Glutamatergic neuron (in vitro differentiated cells): ENCODE measurements at regions not wholly inside any gene's neighbourhood (a gene's known extent, or its start where the extent isn't known, plus 50 kb on each side); places are given as distances from the start of the nearest gene placed in this dataset.

Experiments
- DNase-seq: peaks from one replicate; pipeline ENCODE4 v3.0.0; 2022
- H3K27ac Mint-ChIP-seq: one replicate; pipeline ENCODE4 v1.8.0; 2020; ENCODE audit warnings: mild to moderate bottlenecking, mixed read lengths, inconsistent platforms; ENCODE audit not compliant: unreplicated experiment
- H3K27me3 Mint-ChIP-seq: one replicate; pipeline ENCODE4 v1.8.0; 2020; ENCODE audit warnings: mild to moderate bottlenecking, moderate library complexity, mixed read lengths, inconsistent platforms; ENCODE audit not compliant: unreplicated experiment
- H3K36me3 Mint-ChIP-seq: one replicate; pipeline ENCODE4 v1.8.0; 2020; ENCODE audit warnings: mild to moderate bottlenecking, mixed read lengths, inconsistent platforms; ENCODE audit not compliant: unreplicated experiment
- H3K4me1 Mint-ChIP-seq: one replicate; pipeline ENCODE4 v1.8.0; 2020; ENCODE audit warnings: mild to moderate bottlenecking, low read depth, mixed read lengths, inconsistent platforms; ENCODE audit not compliant: unreplicated experiment
- H3K4me3 Mint-ChIP-seq: one replicate; pipeline ENCODE4 v1.8.0; 2020; ENCODE audit warnings: mild to moderate bottlenecking, mixed read lengths, inconsistent platforms; ENCODE audit not compliant: unreplicated experiment
- H3K9me3 Mint-ChIP-seq: one replicate; pipeline ENCODE4 v1.8.0; 2020; ENCODE audit warnings: mild to moderate bottlenecking, moderate library complexity, mixed read lengths, inconsistent platforms; ENCODE audit not compliant: unreplicated experiment
- CTCF ChIP-seq: fragments of 200-600 bp; sonication (generic); IDR thresholded peaks from one replicate; pipeline ENCODE4 v1.5.0; 2021; ENCODE audit not compliant: partially characterized antibody, unreplicated experiment

- Mint-ChIP-seq H3K4me3 (no peak overlapping the region), H3K9me3 (no peaks in the 10 kb centered on the region), H3K27ac (no peak overlapping the region), H3K4me1 (no peaks in the 10 kb centered on the region), H3K27me3 (peaks cover 2% of the 10 kb centered on the region), H3K36me3 (no peaks in the 10 kb centered on the region)
- no peak for TF ChIP-seq CTCF
- no peak for DNase-seq
Measured at GRCh38 chr5:152864991-152865390, 459.9 kb upstream of the NMUR2 start.

GRCh38 chr5:152869971-152870370 lies 464.9 kb upstream of the NMUR2 start:
- DNase-seq = no peak

GRCh38 chr5:152882621-152883020 lies 477.5 kb upstream of the NMUR2 start:
- TF ChIP-seq CTCF = no peak
- Mint-ChIP-seq H3K27me3 (no peaks in the 10 kb centered on the region), H3K9me3 (peaks cover 2% of the 10 kb centered on the region), H3K36me3 (no peaks in the 10 kb centered on the region), H3K4me3 (no peak overlapping the region), H3K4me1 (peaks cover 5% of the 10 kb centered on the region), H3K27ac (no peak overlapping the region)
- DNase-seq = no peak

More at GRCh38 chr5:152869971-152870370, 464.9 kb upstream of the NMUR2 start:
- H3K4me3 Mint-ChIP-seq = no peak overlapping the region
- no peaks in the 10 kb centered on the region for H3K9me3 Mint-ChIP-seq
- no peak for TF ChIP-seq CTCF
- no peaks in the 10 kb centered on the region for H3K4me1 Mint-ChIP-seq
- H3K27me3 Mint-ChIP-seq = peaks cover 2% of the 10 kb centered on the region
- no peak overlapping the region for H3K27ac Mint-ChIP-seq
- H3K36me3 Mint-ChIP-seq = peaks cover 4% of the 10 kb centered on the region

GRCh38 chr5:152883066-152883775 lies 478.1 kb upstream of the NMUR2 start:
- no peak overlapping the region for H3K27ac Mint-ChIP-seq
- no peak overlapping the region for H3K4me3 Mint-ChIP-seq
- H3K9me3 Mint-ChIP-seq = peaks cover 2% of the 10 kb centered on the region
- no peak for TF ChIP-seq CTCF
- no peak for DNase-seq
- H3K27me3 Mint-ChIP-seq = no peaks in the 10 kb centered on the region
- H3K36me3 Mint-ChIP-seq = no peaks in the 10 kb centered on the region
- peaks cover 5% of the 10 kb centered on the region for H3K4me1 Mint-ChIP-seq

- Mint-ChIP-seq H3K4me3 (no peak overlapping the region), H3K9me3 (no peaks in the 10 kb centered on the region), H3K27ac (no peak overlapping the region), H3K4me1 (peaks cover 5% of the 10 kb centered on the region), H3K27me3 (no peaks in the 10 kb centered on the region), H3K36me3 (no peaks in the 10 kb centered on the region)
- DNase-seq = no peak
- TF ChIP-seq CTCF = no peak
Measured at GRCh38 chr5:152884006-152884405, 478.9 kb upstream of the NMUR2 start.
